ENCODE measurements at regions not wholly inside any gene's neighbourhood (a gene's known extent, or its start where the extent isn't known, plus 50 kb on each side); places are given as distances from the start of the nearest gene placed in this dataset.
"Not testable (repeated sequence)": the region's sequence is repeated elsewhere in the genome, so short reads cannot be mapped to it uniquely, and the experiment has no call there.

DNA sequence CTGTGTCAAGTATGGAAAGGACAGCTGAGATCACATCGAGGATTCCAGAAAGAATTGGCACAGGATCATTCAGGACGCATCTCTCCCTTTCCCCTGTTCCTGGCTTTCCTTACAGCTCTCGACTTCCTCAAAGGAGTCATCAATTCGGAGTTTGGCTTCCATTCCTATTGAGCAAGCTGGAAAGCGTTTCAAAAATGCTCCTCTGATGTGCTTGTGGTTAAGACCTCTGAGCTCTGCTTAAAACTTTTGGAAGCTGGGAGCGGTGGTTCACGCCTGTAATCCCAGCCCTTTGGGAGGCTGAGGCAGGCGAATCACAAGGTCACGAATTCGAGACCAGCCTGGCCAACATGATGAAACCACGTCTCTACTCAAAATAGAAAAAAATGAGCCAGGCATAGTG is 136.9 kb upstream of the OSBPL11 start:
- TF ChIP-seq, protein P1, sequence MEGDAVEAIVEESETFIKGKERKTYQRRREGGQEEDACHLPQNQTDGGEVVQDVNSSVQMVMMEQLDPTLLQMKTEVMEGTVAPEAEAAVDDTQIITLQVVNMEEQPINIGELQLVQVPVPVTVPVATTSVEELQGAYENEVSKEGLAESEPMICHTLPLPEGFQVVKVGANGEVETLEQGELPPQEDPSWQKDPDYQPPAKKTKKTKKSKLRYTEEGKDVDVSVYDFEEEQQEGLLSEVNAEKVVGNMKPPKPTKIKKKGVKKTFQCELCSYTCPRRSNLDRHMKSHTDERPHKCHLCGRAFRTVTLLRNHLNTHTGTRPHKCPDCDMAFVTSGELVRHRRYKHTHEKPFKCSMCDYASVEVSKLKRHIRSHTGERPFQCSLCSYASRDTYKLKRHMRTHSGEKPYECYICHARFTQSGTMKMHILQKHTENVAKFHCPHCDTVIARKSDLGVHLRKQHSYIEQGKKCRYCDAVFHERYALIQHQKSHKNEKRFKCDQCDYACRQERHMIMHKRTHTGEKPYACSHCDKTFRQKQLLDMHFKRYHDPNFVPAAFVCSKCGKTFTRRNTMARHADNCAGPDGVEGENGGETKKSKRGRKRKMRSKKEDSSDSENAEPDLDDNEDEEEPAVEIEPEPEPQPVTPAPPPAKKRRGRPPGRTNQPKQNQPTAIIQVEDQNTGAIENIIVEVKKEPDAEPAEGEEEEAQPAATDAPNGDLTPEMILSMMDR (IDR thresholded peaks at IDR 0.05; ENCODE audit: insufficient read depth, low read depth, low read length): not testable (repeated sequence)
- TF ChIP-seq EZH2 (IDR thresholded peaks at IDR 0.05; ENCODE audit: insufficient read depth, low read length): not testable (repeated sequence)

All from astrocyte (in vitro differentiated cells and primary cell).